ENCODE measurements at regions not wholly inside any gene's neighbourhood (a gene's known extent, or its start where the extent isn't known, plus 50 kb on each side); places are given as distances from the start of the nearest gene placed in this dataset.

DNA sequence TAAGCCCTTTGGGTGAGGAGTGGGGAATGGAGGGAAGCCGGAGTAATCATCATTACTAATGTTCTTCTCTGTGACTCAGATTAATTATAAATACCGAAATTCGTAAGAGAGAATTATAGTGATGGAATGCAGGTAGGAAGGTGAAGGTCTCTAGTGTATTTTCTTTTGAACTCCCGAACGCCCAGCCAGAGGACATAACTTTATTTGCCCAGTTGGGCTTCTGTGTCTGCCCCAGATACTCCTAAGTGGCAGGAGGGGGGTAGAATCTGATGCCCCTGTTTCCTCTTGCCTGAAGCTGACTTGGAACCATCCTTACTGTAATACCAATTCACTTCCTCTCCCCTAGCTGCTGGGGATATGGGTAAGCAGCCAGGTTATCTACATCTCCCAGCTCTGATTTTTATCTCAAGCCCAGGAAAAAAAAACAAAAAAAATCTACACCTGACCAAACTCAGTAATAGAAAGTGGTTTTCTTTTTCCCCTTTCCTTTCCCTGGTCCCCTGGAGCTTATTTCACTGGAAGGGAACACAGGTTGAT, 84.4 kb upstream of the CISTR start:
- Histone ChIP-seq H3K27ac (ENCODE audit: low read length) (no peak overlapping the region), H2AFZ (ENCODE audit: low read depth, low read length) (no peak overlapping the region)

GRCh38 chr12:53838978-53839377, 87.2 kb upstream of the CISTR start:
- DNase-seq, result no peak
- TF ChIP-seq, protein P1, sequence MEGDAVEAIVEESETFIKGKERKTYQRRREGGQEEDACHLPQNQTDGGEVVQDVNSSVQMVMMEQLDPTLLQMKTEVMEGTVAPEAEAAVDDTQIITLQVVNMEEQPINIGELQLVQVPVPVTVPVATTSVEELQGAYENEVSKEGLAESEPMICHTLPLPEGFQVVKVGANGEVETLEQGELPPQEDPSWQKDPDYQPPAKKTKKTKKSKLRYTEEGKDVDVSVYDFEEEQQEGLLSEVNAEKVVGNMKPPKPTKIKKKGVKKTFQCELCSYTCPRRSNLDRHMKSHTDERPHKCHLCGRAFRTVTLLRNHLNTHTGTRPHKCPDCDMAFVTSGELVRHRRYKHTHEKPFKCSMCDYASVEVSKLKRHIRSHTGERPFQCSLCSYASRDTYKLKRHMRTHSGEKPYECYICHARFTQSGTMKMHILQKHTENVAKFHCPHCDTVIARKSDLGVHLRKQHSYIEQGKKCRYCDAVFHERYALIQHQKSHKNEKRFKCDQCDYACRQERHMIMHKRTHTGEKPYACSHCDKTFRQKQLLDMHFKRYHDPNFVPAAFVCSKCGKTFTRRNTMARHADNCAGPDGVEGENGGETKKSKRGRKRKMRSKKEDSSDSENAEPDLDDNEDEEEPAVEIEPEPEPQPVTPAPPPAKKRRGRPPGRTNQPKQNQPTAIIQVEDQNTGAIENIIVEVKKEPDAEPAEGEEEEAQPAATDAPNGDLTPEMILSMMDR (IDR thresholded peaks at IDR 0.05; ENCODE audit: borderline replicate concordance, extremely low read depth, low read length, poor library complexity, severe bottlenecking), result no peak
- no peak for TF ChIP-seq EZH2 (IDR thresholded peaks at IDR 0.05; ENCODE audit: borderline replicate concordance, low read depth, low read length, severe bottlenecking)
- Histone ChIP-seq H3K79me2 (ENCODE audit: insufficient read depth, low read length) (no peaks in the 10 kb centered on the region), H3K27ac (ENCODE audit: low read length) (no peak overlapping the region), H3K9ac (ENCODE audit: low read depth, low read length) (no peak overlapping the region), H3K27me3 (ENCODE audit: insufficient read depth, low read length, poor library complexity) (peaks cover 67% of the 10 kb centered on the region), H3K9me3 (ENCODE audit: insufficient read depth, low read length, severe bottlenecking) (no peaks in the 10 kb centered on the region), H3K4me2 (ENCODE audit: insufficient read depth, low read length) (no peak overlapping the region), H4K20me1 (ENCODE audit: insufficient read depth, low read length) (peaks cover 2% of the 10 kb centered on the region; the same call in 1 of the 2 replicates), H3K36me3 (ENCODE audit: insufficient read depth, low read length) (no peaks in the 10 kb centered on the region), H2AFZ (ENCODE audit: low read depth, low read length) (no peak overlapping the region), H3K4me3 (ENCODE audit: low read depth in 1 of 2, low read length in 2 of 2) (no peak overlapping the region), H3K4me1 (ENCODE audit: insufficient read depth, low read length) (no peaks in the 10 kb centered on the region)
- no peak for ATAC-seq (ENCODE audit: insufficient read depth, low read depth)

More for the DNA sequence above, 84.4 kb upstream of the CISTR start:
- H3K4me1 ChIP-seq (ENCODE audit: insufficient read depth, low read length), result no peaks in the 10 kb centered on the region
- H3K4me3 ChIP-seq (ENCODE audit: low read depth in 1 of 2, low read length in 2 of 2), result no peak overlapping the region
- DNase-seq (no peak), ATAC-seq (ENCODE audit: insufficient read depth, low read depth) (no peak)
- peaks cover 2% of the 10 kb centered on the region; the same call in 1 of the 2 replicates for H4K20me1 ChIP-seq (ENCODE audit: insufficient read depth, low read length)
- no peaks in the 10 kb centered on the region for H3K36me3 ChIP-seq (ENCODE audit: insufficient read depth, low read length)
- TF ChIP-seq, protein P1 (IDR thresholded peaks at IDR 0.05; ENCODE audit: borderline replicate concordance, extremely low read depth, low read length, poor library complexity, severe bottlenecking), result no peak
- TF ChIP-seq EZH2 (IDR thresholded peaks at IDR 0.05; ENCODE audit: borderline replicate concordance, low read depth, low read length, severe bottlenecking), result no peak
- peaks cover 70% of the 10 kb centered on the region for H3K27me3 ChIP-seq (ENCODE audit: insufficient read depth, low read length, poor library complexity)
- H3K9ac ChIP-seq (ENCODE audit: low read depth, low read length), result no peak overlapping the region
- H3K9me3 ChIP-seq (ENCODE audit: insufficient read depth, low read length, severe bottlenecking), result no peaks in the 10 kb centered on the region
- H3K79me2 ChIP-seq (ENCODE audit: insufficient read depth, low read length), result no peaks in the 10 kb centered on the region
- no peak overlapping the region for H3K4me2 ChIP-seq (ENCODE audit: insufficient read depth, low read length)

DNA sequence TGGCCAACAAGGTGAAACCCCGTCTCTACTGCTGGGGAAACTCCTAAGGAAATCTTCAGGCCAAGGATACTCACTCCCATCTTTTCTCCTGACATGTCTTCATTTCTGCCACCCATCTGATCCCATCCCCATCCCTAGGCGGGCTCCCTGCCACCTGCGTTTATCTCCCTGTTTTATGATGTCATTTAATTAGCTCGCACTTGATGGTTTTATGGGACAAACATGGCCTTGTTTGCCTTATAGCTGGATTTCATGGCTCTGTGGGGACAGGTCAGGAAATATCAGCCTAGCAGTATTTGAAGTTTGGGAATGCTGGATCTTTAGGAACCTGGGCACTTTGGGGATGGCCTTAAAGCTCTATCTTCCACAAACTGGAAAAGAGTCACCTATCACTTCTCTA, 88.5 kb upstream of the CISTR start:
- H3K36me3 ChIP-seq (ENCODE audit: insufficient read depth, low read length), result no peaks in the 10 kb centered on the region
- H2AFZ ChIP-seq (ENCODE audit: low read depth, low read length), result no peak overlapping the region
- no peak overlapping the region for H3K9ac ChIP-seq (ENCODE audit: low read depth, low read length)
- DNase-seq, result no peak
- H3K4me2 ChIP-seq (ENCODE audit: insufficient read depth, low read length), result no peak overlapping the region
- no peak overlapping the region for H3K4me3 ChIP-seq (ENCODE audit: low read depth in 1 of 2, low read length in 2 of 2)
- H3K9me3 ChIP-seq (ENCODE audit: insufficient read depth, low read length, severe bottlenecking), result no peaks in the 10 kb centered on the region
- TF ChIP-seq, protein P1 (IDR thresholded peaks at IDR 0.05; ENCODE audit: borderline replicate concordance, extremely low read depth, low read length, poor library complexity, severe bottlenecking), result no peak
- TF ChIP-seq EZH2 (IDR thresholded peaks at IDR 0.05; ENCODE audit: borderline replicate concordance, low read depth, low read length, severe bottlenecking), result no peak
- H3K27ac ChIP-seq (ENCODE audit: low read length), result no peak overlapping the region
- no peaks in the 10 kb centered on the region for H3K79me2 ChIP-seq (ENCODE audit: insufficient read depth, low read length)
- ATAC-seq (ENCODE audit: insufficient read depth, low read depth), result no peak
- H3K4me1 ChIP-seq (ENCODE audit: insufficient read depth, low read length), result no peaks in the 10 kb centered on the region
- peaks cover 68% of the 10 kb centered on the region for H3K27me3 ChIP-seq (ENCODE audit: insufficient read depth, low read length, poor library complexity)
- no peaks in the 10 kb centered on the region for H4K20me1 ChIP-seq (ENCODE audit: insufficient read depth, low read length)

Data from DND-41 (cell line).